ENCODE measurements at regions not wholly inside any gene's neighbourhood (a gene's known extent, or its start where the extent isn't known, plus 50 kb on each side); places are given as distances from the start of the nearest gene placed in this dataset.

DNA sequence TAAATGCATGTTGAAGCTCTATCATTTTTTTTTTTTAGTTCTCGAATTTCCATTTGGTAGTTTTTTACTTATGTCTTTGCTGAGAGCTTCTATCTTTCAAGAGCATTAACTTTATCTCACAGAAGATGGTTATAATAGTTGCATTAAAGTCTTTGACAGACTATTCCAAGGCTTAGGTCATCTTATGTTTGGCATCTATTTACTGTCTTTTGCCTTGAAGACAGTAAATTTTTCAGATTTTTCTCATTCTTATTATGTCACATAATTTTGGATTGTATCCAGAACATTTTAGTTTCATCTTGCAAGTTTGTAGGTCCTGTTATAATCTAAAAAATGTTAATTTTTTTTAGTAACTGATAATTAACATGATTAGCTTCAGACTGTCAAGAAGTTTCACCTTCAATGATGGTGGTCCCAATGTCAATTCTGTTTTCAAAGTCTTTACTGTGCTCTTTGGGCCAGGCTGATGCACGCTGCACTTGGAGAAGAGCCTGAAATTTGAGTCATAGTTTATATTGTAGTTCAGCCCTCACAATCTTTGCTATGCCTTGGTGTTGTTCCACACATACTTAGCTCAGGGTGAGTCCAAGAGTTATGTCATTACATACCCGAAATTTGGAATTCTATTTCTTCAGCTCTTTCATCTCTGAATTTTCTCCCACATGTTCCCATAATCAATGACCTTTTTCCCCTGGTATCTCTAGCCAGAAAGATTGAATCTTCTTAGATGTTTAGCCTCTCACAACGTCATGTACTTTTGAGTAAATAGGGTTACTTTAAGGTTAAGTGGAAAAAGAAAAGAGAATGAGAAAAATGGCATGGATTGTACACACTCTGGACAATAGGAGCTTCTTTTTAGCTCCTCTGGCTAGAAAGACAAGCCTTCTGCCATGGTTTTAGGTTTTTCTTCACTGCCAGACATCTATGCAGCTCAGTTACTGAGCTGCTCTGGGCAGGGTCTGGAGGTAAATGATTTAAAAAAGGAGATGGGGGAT, 110.3 kb upstream of the BTBD3 start:
- DNase-seq (ENCODE audit: low spot score): no peak

DNA sequence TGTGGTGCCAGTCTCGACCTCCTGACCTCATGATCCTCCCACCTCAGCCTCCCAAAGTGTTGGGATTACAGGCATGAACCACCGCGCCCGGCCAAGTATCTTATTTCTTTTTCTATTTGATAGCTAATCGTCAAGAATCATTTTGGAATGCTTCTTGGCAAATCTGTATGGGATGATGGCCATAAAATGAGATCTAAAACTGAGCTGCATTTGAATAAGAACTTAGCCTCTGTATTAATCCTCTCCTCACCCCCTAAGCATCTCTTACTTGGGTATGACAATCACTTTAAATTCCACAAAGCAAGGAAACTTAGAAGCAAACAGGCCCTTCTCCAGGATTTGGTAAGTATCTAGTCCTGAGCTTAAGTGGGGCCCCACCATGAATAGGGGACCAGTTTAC, 108.9 kb upstream of the BTBD3 start:
- no peak for DNase-seq (ENCODE audit: low spot score)

DNA sequence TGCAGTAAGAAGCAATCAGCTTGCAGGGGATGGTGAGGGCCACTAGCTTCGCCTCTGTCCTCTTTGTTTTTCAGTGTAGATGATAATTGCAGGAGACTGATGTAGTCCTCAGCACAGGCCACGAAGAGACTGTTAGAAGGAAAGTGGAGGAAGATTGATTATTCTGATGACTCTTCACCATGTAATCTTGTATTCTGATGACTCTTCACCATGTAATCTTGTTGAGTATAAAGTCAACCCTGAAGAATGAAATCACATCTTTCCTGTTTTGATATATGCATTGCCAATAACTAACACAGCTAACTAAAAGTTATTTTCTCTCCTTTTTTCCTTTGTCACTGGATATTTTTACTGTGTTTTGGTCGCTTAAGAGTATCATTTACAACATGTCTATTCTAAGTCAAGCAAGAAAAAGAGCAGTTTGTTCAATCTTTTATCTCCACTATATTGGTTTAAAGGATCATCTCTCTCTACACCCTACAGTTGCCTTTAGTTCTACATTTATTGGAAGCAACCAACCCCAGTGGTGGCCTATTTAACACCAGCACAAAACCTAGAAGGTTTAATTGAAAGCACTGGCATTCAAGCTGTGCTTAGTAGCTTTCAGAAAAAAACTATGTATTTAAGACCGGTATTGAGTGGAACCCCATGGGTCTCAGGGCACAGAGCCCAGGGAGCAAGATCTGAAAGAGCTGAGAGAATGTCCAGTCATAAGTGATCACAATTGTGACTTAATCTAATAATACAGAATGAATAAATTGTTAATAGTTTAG, 107.2 kb upstream of the BTBD3 start:
- no peak for DNase-seq (ENCODE audit: low spot score)

DNA sequence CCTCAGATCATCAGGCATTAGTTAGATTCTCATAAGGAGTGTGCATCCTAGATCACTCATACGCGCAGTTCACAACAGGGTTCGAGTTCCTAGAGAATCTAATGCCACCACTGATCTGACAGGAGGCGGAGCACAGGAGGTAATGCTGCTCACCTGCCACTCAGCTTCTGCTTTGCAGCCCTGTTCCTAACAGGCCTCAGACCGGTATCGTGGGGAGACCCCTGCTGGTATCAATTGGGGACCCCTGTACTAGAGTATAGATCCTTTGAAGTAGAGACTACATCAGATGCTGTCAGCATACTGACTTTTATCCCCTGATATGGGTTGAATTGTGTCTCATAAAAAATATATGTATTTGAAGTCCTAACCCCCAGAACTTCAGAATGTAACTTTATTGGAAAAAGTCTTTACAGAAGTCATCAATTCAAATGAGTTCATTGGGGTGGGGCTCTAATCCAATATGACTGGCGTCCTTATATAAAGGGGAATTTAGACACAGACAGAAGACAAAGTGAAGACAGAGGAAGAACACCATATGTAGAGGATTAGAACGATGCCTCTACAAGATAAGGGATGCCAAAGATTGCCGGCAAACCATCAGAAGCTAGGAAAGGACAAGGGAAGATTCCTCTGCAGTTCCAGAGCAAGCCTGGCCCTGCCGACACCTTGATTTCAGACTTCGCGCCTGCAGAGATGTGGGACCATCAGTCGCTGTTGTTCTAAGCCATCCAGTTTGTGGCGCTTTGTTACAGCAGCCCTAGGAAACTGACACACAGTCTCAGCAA, 104.4 kb upstream of the BTBD3 start:
- DNase-seq (ENCODE audit: low spot score): no peak

- no peak for DNase-seq (ENCODE audit: low spot score)
These were observed 103.4 kb upstream of the BTBD3 start for GRCh38 chr20:11814267-11814666.

GRCh38 chr20:11820838-11821237, 96.9 kb upstream of the BTBD3 start:
- no peak for DNase-seq (ENCODE audit: low spot score)

DNA sequence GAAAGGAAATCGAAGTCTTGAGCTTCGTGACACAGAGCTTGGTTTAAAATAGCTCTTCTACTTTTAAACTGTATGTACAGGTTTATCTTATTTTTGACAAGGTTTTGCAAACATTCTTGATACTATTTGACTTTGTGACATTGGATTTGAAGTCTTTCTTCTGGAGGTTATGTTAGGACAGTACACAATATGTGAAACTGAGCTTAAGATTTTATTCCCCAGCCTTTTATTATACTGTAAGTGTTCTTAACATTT, 95.2 kb upstream of the BTBD3 start:
- no peak for DNase-seq (ENCODE audit: low spot score)

GRCh38 chr20:11826334-11826733, 91.4 kb upstream of the BTBD3 start:
- DNase-seq (ENCODE audit: low spot score): no peak

DNA sequence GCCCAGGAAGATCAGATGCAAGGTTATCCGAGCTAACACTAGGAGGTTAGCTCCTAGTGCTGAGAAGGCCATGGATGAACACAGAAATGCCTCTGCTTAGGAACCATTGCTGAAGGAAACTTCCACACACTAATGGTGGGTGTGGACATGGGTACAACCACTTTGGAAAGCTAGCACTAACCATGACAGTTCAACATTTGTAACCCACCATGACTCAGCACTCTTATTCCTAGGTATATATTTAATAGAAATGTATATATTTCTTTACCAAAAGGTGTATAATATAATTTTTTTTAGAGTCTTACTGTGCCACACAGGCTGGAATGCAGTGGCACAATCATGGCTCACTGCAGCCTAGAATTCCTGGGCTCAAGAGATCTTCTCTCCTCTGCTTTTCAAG, 85.3 kb upstream of the BTBD3 start:
- DNase-seq (ENCODE audit: low spot score): no peak

DNA sequence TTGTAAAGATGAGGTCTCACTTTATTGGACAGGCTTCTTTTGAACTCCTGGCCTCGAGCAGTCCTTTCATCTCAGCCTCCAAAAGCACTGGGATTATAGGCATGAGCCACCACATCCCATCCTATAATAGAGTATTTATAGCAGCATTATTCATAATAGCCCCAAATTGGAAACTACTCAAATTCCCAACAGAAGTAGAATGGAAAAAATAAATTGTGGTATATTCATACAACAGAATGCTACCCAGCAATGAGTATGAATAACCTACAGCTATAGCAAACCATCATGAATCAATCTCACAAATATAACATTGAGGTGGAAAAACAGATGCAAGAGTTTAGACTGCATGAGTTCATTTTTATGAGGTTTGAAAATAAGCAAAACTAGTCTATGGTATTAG, 84.8 kb upstream of the BTBD3 start:
- DNase-seq (ENCODE audit: low spot score): no peak

DNA sequence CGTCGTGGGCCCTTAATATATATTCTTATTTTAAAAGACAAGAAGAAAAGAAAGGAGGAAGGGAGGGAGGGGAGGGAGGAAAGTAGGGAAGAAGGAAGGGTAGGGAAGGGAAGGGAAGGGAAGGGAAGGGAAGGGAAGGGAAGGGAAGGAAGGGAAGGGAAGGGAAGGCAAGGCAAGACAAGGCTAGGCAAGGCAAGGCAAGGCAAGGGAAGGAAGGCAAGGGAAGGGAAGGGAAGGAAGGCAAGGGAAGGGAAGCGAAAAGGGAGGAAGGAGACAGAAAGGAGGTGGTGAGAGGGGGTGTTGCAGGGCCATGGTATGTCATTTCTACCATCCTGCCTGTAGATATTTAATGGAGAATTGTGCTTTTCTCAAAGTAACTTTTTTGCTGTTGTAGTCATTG, 83.9 kb upstream of the BTBD3 start:
- no peak for DNase-seq (ENCODE audit: low spot score)

- no peak for DNase-seq (ENCODE audit: low spot score)
These were observed 79.5 kb upstream of the BTBD3 start for GRCh38 chr20:11838076-11838636.

DNA sequence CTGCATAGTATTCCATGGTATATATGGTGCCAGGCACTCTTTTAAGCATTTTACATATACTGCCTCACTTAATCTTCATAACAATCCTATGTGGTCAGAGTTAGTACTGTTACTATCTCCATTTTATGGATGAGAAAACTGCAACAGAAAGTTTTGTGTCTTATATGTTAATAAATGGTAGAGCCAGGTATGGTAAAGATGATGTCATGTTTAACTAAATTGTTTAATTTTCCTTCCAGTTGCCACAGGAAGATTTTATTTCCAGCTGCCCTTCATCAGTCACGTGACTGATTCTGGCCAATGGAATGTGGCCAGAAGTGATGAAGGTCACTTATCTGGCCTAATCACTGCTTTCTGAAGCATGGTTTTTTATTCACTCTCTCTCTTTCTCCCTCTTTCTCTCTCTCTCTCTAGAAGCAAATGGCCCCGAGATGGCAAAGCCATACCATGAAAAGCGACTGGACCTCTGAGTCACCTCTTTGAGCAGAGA, 75.7 kb upstream of the BTBD3 start:
- DNase-seq (ENCODE audit: low spot score): no peak

DNA sequence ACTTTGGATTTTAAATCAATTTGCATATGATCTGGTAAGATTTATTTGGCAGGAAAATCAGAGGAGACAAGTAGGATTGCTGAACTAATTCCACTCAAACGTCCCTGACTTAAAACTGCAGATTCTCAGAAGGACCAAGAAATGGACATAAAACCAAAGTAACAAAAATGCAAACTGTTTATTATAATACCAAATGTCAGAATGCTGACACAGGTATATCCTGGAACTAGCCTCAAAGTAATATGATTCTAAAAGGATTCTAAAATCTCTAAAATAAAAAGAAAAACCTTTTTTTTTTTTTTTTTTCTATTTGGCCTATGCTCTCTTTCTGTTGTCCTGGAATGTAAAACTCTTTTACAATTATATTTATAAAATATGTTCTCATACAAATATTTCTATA, 74.4 kb upstream of the BTBD3 start:
- DNase-seq (ENCODE audit: low spot score): no peak

DNA sequence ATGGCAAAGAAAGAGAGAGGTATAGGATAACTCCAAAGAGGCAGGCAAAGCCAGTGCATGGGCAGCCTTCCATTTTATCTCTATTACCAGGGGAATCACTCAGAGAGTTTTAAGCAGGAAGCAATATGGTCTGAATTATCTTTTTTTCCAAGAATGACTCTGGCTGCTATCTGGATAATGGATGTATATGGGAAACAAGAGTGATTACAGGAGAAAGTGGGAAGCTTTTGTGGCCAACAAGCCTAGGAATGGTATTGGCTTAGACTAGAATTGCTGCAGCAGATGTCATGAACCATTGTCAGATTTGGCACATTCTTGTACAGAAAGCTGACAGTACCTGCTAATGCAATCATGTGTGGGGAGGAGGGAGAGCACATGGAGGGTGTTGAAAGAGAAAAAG, 73.0 kb upstream of the BTBD3 start:
- no peak for DNase-seq (ENCODE audit: low spot score)

DNA sequence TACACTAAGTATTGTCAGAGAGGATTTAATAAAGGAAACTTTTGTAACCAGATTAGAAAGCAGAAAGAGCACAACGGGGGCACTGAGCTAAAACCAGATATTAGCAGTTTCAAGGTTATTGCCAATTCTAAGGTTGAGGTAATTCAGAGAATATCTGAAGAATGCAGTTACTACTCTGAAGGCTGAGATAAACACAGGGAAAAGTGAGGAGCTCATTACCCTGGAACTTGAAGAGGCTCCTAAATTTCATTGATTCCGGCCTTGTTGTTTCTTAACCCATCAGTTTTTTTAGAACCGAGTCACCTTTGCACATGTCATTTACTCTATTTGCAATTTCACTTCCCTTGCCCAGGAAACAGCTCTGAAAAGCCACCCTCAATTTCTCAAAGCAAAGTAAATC, 72.4 kb upstream of the BTBD3 start:
- DNase-seq (ENCODE audit: low spot score): no peak

DNA sequence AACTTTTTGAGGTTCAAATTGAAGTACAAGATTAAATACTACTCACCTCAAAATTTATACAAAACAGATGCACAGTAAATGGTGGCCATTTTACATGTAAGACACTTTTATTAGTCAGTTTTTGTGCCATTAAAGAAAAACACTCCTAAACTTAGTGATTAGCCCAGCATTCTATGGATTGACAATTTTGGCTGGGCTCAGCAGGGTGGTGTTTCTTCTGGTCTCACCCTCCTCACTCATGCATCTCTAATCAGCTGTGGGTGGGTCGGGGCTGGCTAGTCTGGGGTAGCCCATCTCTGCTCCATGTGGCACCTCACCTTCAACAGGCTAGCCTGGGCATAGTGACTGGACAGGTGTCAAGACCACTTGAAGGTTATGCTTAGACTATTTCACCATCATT, 71.6 kb upstream of the BTBD3 start:
- no peak for DNase-seq (ENCODE audit: low spot score)

- DNase-seq (ENCODE audit: low spot score): peak; percentile 42
These were observed 69.9 kb upstream of the BTBD3 start for GRCh38 chr20:11847827-11848226.

- DNase-seq (ENCODE audit: low spot score): peak; percentile 18
These were observed 68.3 kb upstream of the BTBD3 start for GRCh38 chr20:11849270-11849915.

DNA sequence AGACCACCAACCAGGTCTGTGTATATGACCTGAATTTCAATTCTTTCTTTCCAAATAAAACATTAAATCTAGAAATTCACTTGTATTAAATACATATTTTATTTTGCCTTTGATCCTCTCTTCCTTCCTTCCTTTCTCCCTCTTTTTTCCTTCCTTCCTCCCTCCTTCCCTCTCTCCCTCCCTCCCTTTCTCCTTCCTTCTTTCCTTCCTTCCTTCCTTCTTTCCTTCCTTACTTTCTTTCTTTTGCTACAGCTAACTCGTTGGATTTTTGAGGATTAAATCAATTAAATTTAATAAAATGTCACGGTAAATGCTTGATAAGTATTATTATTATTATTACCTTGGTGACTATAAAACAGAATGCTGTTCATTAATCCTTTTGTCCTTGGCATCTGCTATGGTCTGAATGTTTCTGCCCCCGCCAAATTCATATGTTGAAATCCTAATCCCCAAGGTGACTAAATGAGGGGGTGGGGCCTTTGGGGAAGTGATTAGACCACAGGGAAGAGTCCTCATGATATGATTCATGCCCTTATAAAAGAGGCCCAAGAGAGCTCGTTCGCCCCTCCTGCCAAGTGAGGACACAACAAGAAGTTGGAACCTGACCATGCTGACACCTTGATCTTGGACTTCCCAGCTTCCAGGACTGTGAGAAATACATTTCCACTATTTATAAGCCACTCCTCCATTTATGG, 67.6 kb upstream of the BTBD3 start:
- DNase-seq (ENCODE audit: low spot score): no peak

DNA sequence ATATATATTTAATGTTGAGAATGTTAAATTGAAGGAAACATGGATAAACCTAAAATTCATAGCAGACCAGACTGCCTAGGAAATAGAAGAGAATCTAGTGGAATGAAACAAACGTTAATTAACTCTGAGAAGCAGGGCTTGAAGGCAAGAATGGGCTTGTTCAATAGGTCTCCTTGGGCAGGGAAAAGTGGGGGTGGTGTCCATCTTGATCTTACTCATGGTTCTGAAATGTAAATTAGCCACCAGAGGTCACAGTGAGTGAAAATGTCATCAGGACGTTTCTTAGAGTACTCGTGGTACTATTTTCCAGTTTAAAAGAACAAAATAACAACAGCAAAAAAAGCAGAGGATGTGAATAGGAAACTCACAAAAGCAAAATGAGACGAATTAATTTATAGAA, 66.8 kb upstream of the BTBD3 start:
- peak; percentile 39 for DNase-seq (ENCODE audit: low spot score)

Data from HT-29 (cell line).